Stomach (tissue), 8 donors: ENCODE measurements at regions not wholly inside any gene's neighbourhood (a gene's known extent, or its start where the extent isn't known, plus 50 kb on each side); places are given as distances from the start of the nearest gene placed in this dataset.

ENCODE experiments used
- DNase-seq, 2 donors: peaks; one replicate each; pipeline versions ENCODE4 v3.0.0 to v3.0.0-alpha.2; 2013 to 2019
- H3K27ac ChIP-seq, 5 donors: fragments of 200-600 bp in 4 of 5; sonication (generic) in 4 of 5; one replicate each; pipeline ENCODE4 v1.5.1; 2013 to 2019; ENCODE audit warnings: mild to moderate bottlenecking in 1 of 5, moderate library complexity in 1 of 5
- H3K27me3 ChIP-seq, 3 donors: fragments of 200-600 bp; sonication (generic); one replicate each; pipeline ENCODE4 v1.5.1; 2017 to 2019; ENCODE audit warnings: mixed run types in 1 of 3
- H3K36me3 ChIP-seq, 4 donors: fragments of 200-600 bp; sonication (generic); 1 replicate in 3 of 4; 2 replicates in 1 of 4; pipeline ENCODE4 v1.5.1; 2016 to 2019
- H3K4me1 ChIP-seq, 4 donors: fragments of 200-600 bp; sonication (generic); one replicate each; pipeline ENCODE4 v1.5.1; 2016 to 2019
- H3K4me3 ChIP-seq, 4 donors: fragments of 200-600 bp; sonication (generic) in 3 of 4; one replicate each; pipeline ENCODE4 v1.5.1; 2016 to 2019; ENCODE audit warnings: mild to moderate bottlenecking in 1 of 4
- H3K9me3 ChIP-seq, 4 donors: fragments of 200-600 bp; sonication (generic); one replicate each; pipeline ENCODE4 v1.5.1; 2016 to 2019
- EP300 ChIP-seq: sonication (generic); formaldehyde crosslinking; IDR thresholded peaks from one replicate; pipeline ENCODE4 v1.6.1; 2017; ENCODE audit warnings: antibody characterized with exemption
- POLR2A ChIP-seq, 4 donors: fragments of 450-650 bp; IDR thresholded peaks; one replicate each; pipeline ENCODE4 v1.6.1; 2016; ENCODE audit warnings: antibody characterized with exemption in 4 of 4, control low read depth in 2 of 4, mild to moderate bottlenecking in 1 of 4, moderate library complexity in 1 of 4
- POLR2AphosphoS5 ChIP-seq, 3 donors: sonication (generic); formaldehyde crosslinking; IDR thresholded peaks; one replicate each; pipeline ENCODE4 v1.6.1; 2016; ENCODE audit warnings: antibody characterized with exemption in 3 of 3
- WGBS, 5 donors: extraction: QIAGEN DNeasy Blood & Tissue Kit in 3 of 5; methylation state at CpG; one replicate each; pipeline versions ENCODE4 v1.1.5 to v1.1.7; 2013 to 2018; 5-methylcytosine and 5-hydroxymethylcytosine counted together
- intact Hi-C: fragments of 100-400 bp; cut with DNase I; formaldehyde crosslinking; loops from one replicate; pipeline ENCODE4 v1.15.1; 2023; ENCODE audit warnings: low total_unique reads
- TF ChIP-seq, protein P1 (sequence below), 7 experiments: fragments of 450-650 bp in 4 of 7; fragments of 200-600 bp in 3 of 7; sonication (generic) in 3 of 7; IDR thresholded peaks; one replicate each; pipeline ENCODE4 v1.5.1; 2016 to 2019; ENCODE audit warnings: antibody characterized with exemption in 7 of 7, control low read depth in 2 of 7, mild to moderate bottlenecking in 1 of 7
- donor health status: healthy with polysubstance abuse.
- donor health status: Bipolar disorder and iron deficiency.
- donor health status: healthy.

DNA sequence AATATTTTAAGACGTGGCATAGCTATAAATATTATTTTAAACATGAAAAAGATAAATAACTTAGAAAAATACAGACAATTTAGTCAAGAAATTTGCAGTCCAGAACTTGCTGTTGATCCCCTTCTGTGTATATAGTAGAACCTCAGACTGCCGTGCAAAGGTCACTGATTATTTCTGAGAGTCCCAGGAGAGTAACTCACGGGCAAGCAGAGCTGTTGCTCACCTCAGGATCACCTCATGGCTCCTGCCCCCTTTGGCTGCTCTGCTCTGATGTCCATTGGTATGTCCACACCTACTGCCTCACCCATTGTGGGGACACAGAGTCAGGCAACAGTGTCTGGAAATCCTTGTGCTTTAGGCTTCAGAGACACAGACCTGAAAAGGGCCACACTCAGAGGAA, 392.9 kb upstream of the CELF4 start:
- 16 to 36% (median 23%) methylated on average over 3 of the region's 3 CpGs for WGBS, 5 donors
- H3K9me3 ChIP-seq = peaks cover 0 to 22% (median 8%) of the 10 kb centered on the region in 4 donors
- no peaks in the 10 kb centered on the region for H3K4me1 ChIP-seq
- no peaks in the 10 kb centered on the region for H3K36me3 ChIP-seq
- no peak overlapping the region for H3K4me3 ChIP-seq
- TF ChIP-seq, protein P1, sequence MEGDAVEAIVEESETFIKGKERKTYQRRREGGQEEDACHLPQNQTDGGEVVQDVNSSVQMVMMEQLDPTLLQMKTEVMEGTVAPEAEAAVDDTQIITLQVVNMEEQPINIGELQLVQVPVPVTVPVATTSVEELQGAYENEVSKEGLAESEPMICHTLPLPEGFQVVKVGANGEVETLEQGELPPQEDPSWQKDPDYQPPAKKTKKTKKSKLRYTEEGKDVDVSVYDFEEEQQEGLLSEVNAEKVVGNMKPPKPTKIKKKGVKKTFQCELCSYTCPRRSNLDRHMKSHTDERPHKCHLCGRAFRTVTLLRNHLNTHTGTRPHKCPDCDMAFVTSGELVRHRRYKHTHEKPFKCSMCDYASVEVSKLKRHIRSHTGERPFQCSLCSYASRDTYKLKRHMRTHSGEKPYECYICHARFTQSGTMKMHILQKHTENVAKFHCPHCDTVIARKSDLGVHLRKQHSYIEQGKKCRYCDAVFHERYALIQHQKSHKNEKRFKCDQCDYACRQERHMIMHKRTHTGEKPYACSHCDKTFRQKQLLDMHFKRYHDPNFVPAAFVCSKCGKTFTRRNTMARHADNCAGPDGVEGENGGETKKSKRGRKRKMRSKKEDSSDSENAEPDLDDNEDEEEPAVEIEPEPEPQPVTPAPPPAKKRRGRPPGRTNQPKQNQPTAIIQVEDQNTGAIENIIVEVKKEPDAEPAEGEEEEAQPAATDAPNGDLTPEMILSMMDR (IDR thresholded peaks at IDR 0.05) = no peak
- TF ChIP-seq POLR2A (IDR thresholded peaks at IDR 0.05) = no peak
- no peak for TF ChIP-seq POLR2AphosphoS5 (IDR thresholded peaks at IDR 0.05)
- TF ChIP-seq EP300 = no peak
- no peaks in the 10 kb centered on the region for H3K27me3 ChIP-seq
- no peak overlapping the region for H3K27ac ChIP-seq
- intact Hi-C loops = no loop called here
- no peak for DNase-seq

DNA sequence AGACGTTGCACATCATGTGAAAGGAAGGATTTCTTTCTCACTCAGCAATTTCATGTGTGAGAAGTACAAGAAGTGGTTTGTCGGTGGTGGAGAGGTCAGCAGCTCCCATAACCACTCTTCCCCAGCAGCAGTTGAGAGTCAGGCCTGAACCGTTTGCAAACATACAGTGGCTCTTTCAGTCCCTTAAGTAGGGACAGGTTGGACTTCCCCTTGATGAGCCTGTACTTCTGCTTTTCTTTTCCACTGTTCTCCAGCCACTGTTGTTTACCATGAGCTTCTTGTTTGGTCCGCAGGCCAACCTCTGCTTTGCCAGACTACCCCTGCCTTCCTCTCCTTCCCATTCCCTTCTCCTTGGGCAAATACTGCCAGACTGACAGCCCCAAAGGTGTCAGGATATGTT, 391.3 kb upstream of the CELF4 start:
- TF ChIP-seq POLR2AphosphoS5 (IDR thresholded peaks at IDR 0.05) (no peak), POLR2A (IDR thresholded peaks at IDR 0.05) (no peak), EP300 (no peak)
- TF ChIP-seq, protein P1 (IDR thresholded peaks at IDR 0.05) = no peak

DNA sequence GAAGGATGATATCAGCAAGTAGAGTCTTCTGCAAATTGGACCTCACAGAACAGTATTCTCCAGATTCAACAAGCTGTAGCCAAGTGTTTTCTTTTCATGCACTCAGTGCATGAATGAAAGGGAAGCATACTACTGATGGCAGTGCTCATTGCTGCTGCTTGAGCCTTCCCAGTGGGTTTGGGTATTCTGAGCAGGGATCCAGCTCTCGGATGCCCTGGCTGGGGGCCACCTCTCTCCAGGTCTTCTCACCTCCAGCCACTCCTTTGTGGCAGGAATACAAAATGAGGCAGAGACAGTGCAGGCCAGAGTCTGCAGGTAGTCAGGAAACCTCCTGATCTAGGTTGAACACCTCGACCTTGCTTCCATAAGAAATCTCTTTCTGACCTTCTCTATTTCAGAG, 390.4 kb upstream of the CELF4 start:
- H3K27me3 ChIP-seq = no peaks in the 10 kb centered on the region

More for the DNA sequence above, 391.3 kb upstream of the CELF4 start:
- Histone ChIP-seq H3K27me3 (no peaks in the 10 kb centered on the region), H3K27ac (no peak overlapping the region), H3K36me3 (no peaks in the 10 kb centered on the region), H3K4me1 (no peaks in the 10 kb centered on the region), H3K9me3 (peaks cover 0 to 25% (median 14%) of the 10 kb centered on the region in 4 donors), H3K4me3 (no peak overlapping the region)
- 59 to 71% (median 63%) methylated on average over 4 of the region's 4 CpGs for WGBS, 5 donors
- intact Hi-C loops = no loop called here
- DNase-seq = no peak

DNA sequence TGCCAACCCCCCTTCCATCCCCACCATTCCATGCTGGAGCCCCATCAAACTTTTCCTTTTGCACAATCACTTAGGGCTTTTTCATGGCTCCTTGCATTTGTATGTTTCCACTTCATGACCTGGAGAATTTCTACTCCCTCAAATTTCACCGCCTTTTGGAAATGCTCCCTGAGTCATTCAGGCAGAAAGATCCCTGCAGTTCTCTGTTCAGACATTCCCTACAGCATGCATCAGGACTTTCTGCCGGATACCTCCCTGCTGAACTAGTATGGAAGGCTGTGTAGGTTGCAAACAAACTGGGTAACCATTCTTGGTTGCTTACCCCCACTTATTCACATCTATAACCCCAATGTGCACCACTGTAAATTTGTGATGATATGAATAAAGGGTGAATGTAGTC, 389.6 kb upstream of the CELF4 start:
- Histone ChIP-seq H3K36me3 (no peaks in the 10 kb centered on the region), H3K9me3 (peaks cover 0 to 24% (median 14%) of the 10 kb centered on the region in 4 donors), H3K27ac (no peak overlapping the region), H3K4me3 (no peak overlapping the region), H3K4me1 (no peaks in the 10 kb centered on the region), H3K27me3 (no peaks in the 10 kb centered on the region)
- WGBS, 5 donors = 79 to 95% (median 88%) methylated on average over 2 of the region's 2 CpGs
- intact Hi-C loops = no loop called here
- DNase-seq = no peak
- TF ChIP-seq POLR2A (IDR thresholded peaks at IDR 0.05) (no peak), POLR2AphosphoS5 (IDR thresholded peaks at IDR 0.05) (no peak), EP300 (no peak)
- TF ChIP-seq, protein P1 (IDR thresholded peaks at IDR 0.05) = no peak

More for the DNA sequence above, 390.4 kb upstream of the CELF4 start:
- no peaks in the 10 kb centered on the region for H3K4me1 ChIP-seq
- peaks cover 0 to 23% (median 14%) of the 10 kb centered on the region in 4 donors for H3K9me3 ChIP-seq
- 40 to 54% (median 48%) methylated on average over 2 of the region's 2 CpGs for WGBS, 5 donors
- TF ChIP-seq EP300 = no peak
- TF ChIP-seq POLR2A (IDR thresholded peaks at IDR 0.05) = no peak
- TF ChIP-seq POLR2AphosphoS5 (IDR thresholded peaks at IDR 0.05) = no peak
- TF ChIP-seq, protein P1 (IDR thresholded peaks at IDR 0.05) = no peak
- H3K4me3 ChIP-seq = no peak overlapping the region
- intact Hi-C loops = no loop called here
- H3K36me3 ChIP-seq = no peaks in the 10 kb centered on the region
- DNase-seq = no peak
- no peak overlapping the region for H3K27ac ChIP-seq
